ENCODE measurements at regions not wholly inside any gene's neighbourhood (a gene's known extent, or its start where the extent isn't known, plus 50 kb on each side); places are given as distances from the start of the nearest gene placed in this dataset.

DNA sequence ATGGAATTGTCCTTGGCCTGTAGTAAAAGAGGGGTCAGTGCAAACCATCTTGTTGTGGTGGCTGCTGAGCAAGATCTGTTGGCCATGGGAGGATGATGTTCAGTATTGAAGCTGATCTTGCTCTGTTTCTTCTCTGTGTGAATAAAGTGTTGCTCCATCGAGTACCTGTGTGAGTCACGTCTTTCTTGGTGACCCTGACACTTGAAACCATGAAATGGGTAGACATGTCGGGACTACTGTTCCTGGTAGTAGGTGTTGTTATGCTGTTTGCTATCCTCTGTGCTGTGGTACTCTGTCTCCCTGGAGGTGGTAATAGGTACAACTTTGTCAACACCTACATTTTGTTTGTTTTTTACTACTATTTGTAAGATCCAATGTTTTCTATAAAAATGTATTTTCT lies 330.6 kb downstream of the MDFIC start:
- TF ChIP-seq CTCF (IDR thresholded peaks at IDR 0.05 in 2 of 3, conservative IDR thresholded peaks at IDR 0.05 in 1 of 3; ENCODE audit: insufficient read depth in 2 of 3, low read depth in 1 of 3, low read length in 3 of 3) (no peak), RB1 (IDR thresholded peaks at IDR 0.05; ENCODE audit: low read depth) (no peak), TAF1 (IDR thresholded peaks at IDR 0.05; ENCODE audit: control insufficient read depth, extremely low read depth, insufficient read depth, low read length, severe bottlenecking) (no peak), MXI1 (IDR thresholded peaks at IDR 0.05; ENCODE audit: low read depth, low read length) (no peak)
